ENCODE measurements at regions not wholly inside any gene's neighbourhood (a gene's known extent, or its start where the extent isn't known, plus 50 kb on each side); places are given as distances from the start of the nearest gene placed in this dataset.
A peak's percentile ranks its signal among the peaks of the same experiment; 100 is the strongest.
"Not testable (repeated sequence)": the region's sequence is repeated elsewhere in the genome, so short reads cannot be mapped to it uniquely, and the experiment has no call there.

GRCh38 chr4:8972635-8973034, 101.0 kb upstream of the HMX1 start:
- DNase-seq (ENCODE audit: low spot score) = not testable (repeated sequence)

- not testable (repeated sequence) for DNase-seq (ENCODE audit: low spot score)
Measured at GRCh38 chr4:8965896-8966295, 94.3 kb upstream of the HMX1 start.

- not testable (repeated sequence) for DNase-seq (ENCODE audit: low spot score)
Measured at GRCh38 chr4:8964201-8964788, 92.7 kb upstream of the HMX1 start.

- DNase-seq (ENCODE audit: low spot score) = not testable (repeated sequence)
Measured at GRCh38 chr4:8963533-8963932, 91.9 kb upstream of the HMX1 start.

DNA sequence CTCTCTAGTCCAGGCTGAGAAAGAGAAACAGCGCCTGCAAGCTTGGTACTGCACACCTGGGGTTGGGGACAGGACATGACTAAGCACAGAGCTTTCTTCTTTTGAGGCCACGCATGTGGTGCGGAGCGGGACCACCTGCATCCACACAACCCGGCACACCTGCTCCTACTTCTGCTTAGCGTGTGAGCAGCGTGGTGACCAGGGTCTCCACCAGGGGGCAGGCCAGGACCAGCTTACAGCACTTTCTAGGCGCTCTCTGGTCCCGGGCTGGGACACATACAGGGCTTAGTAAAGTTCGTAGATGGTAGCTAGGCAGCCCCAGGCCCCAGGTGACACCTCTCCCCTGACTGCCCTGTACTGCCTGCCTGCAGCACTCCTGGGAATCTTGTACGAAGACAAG, 89.7 kb upstream of the HMX1 start:
- DNase-seq (ENCODE audit: low spot score) = not testable (repeated sequence)

DNA sequence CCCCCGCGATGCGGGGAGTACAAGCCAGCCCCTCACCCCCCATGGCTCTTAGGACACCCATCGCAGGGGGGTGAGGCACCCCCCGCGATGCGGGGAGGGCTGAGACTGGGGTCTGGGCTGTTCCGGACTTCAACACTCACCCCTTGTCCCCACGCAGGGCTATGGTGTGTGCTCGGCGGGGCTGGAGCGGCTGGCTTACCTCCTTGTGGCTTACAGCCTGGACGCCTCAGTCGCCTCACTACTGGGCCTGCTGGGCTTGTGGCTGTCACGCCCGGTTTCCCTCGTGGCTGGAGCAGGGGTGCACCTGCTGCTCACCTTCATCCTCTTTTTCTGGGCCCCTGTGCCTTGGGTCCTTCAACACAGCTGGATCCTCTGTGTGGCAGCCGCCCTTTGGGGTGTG, 87.8 kb upstream of the HMX1 start:
- not testable (repeated sequence) for DNase-seq (ENCODE audit: low spot score)

GRCh38 chr4:8954001-8954400, 82.4 kb upstream of the HMX1 start:
- DNase-seq (ENCODE audit: low spot score) = not testable (repeated sequence)

GRCh38 chr4:8952791-8953190, 81.2 kb upstream of the HMX1 start:
- not testable (repeated sequence) for DNase-seq (ENCODE audit: low spot score)

- peak; percentile 53 for DNase-seq (ENCODE audit: low spot score)
Measured at GRCh38 chr4:8952109-8952508, 80.5 kb upstream of the HMX1 start.

DNA sequence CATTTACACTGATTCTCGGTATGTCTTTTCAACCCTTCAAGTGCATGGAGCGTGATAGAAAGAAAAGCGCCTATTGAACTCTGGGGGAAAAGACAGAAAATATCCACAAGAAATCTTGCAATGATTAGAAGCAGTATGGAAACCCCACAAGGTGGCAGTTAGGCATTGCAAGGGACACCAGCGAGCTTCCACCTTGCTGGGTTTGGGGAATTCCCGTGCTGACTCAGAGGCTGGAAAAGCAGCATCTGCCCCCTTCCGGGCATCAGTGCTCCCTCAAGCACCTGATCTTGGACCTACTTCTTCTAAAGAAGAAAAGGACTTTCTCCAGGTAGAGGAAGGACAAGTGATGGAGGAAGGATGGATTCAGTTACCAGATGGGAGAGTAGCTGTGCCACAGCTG, 73.9 kb upstream of the HMX1 start:
- not testable (repeated sequence) for DNase-seq (ENCODE audit: low spot score)

- not testable (repeated sequence) for DNase-seq (ENCODE audit: low spot score)
Measured at GRCh38 chr4:8943367-8943766, 71.7 kb upstream of the HMX1 start.

- not testable (repeated sequence) for DNase-seq (ENCODE audit: low spot score)
Measured at GRCh38 chr4:8942088-8942487, 70.4 kb upstream of the HMX1 start.

GRCh38 chr4:8941492-8941805, 69.8 kb upstream of the HMX1 start:
- DNase-seq (ENCODE audit: low spot score) = not testable (repeated sequence)

- DNase-seq (ENCODE audit: low spot score) = no peak
Measured at GRCh38 chr4:8940792-8941491, 69.3 kb upstream of the HMX1 start.

DNA sequence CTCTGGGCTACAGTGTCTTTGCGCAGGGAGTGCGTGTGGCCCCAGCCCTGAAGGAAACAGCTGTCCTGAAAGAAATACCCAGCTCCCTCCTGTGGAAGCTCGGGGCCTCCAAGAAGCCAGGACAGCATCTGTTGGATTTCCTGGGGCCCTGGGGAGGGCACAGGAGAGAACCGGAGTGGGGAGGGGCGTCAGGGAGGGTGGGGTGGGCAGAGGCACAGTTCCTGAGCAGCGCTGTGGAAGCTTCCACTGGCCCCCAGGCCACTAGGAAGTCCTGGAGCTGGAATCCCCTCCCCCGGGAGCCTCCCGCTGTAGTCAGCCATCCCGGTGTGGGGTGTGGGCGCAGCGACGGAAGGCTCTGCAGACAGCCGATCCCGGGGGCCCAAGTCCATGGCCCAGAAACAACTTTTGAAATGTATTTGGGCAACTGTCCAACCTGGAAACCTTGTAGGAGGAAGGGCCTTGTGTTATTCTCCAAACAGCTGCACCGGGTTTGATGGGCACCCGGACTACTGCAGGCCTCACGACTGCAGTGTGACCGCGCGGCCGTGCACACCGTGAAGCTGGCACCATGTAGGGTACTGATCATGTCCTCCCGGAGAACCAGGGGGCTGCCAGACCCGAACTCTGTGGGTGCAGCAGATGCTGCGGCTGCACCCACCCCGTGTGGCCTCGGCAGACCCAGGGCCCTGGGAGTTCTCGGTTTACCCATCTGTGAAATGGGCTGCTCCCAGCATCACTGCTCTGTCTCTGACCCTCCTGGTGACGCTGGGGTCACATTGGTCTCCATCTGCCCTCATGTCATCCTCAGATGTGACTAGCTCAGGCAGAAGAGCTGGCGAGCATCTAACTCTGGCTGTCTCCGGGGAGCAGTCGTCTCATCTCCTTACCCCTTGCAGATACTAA, 68.5 kb upstream of the HMX1 start:
- DNase-seq (ENCODE audit: low spot score) = no peak

GRCh38 chr4:8939160-8939839, 67.7 kb upstream of the HMX1 start:
- no peak for DNase-seq (ENCODE audit: low spot score)

DNA sequence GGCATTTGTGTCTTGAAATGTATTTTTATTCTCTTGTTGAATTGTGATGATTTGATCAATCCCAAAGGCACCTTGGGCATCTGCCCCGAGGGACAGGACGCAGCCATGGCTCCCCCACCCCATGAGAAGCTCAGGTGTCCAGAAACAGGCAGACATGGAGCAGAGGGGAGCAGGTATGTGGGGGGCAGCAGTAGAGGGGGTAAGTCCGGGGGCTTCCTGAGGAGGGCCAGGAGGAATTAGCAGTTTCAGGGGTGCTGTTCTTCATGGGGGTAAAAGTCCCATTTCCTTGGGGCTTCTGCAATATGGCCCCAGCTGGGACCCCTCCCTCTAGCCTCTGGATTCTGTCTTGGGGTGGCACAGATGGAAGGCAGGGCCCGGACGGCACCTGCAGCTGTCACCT, 67.0 kb upstream of the HMX1 start:
- DNase-seq (ENCODE audit: low spot score) = no peak

DNA sequence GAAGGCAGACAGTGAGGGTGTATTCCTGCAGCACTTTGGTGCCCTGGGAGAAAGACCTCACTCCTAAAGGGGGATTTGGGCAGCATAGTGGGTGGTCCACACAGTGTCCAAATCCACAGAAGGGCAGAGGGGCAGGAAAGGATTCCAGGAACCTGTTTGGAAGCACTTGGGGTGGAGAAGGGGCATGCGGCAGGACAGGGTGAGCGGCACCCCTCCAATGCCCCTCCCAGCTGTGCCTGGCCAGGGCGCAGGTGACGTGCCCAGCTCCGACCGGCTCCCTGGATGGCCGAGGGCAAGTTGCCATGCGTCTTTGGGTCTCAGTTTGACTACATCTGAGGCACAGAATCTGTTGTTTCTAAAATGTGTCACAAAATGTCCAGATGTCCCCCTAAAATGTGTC, 66.5 kb upstream of the HMX1 start:
- DNase-seq (ENCODE audit: low spot score) = no peak

DNA sequence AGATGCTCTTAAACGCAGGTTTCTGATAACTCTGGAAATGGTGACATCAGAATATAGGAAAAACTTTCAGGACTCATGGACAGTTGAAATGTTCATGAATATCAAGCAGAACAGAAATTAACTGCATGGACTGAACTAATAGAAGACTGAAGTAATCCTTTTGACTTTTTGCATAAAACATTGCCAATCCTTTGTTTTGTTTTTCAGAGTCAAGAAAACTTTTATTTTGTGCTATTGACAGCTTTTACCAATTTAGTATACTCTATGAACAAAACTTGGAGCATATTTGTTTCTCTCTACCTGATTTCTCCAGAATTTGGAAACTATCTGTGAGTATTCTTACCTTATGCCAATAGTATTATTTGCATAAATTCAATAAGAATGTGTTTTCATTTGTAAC, 61.2 kb upstream of the HMX1 start:
- DNase-seq (ENCODE audit: low spot score) = no peak

DNA sequence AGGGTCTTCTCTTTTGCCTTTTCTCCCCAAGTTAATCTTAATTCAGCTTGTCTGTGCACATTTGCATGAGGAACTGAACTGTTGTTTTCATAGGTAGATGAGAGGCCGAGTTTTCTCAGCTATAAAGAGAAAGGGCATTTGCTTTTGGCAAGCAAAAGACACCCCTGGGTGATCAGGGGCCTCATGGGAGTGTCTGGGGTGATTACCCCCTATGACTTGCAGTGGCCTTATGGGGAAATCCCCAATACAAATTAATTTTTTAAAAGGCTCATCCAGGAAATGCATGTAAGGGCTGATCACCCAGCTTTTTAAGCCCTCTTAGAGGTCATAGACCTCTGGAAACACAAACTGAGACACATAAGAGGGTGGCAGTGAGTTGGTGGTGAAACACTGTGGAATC, 56.4 kb upstream of the HMX1 start:
- DNase-seq (ENCODE audit: low spot score) = no peak

DNA sequence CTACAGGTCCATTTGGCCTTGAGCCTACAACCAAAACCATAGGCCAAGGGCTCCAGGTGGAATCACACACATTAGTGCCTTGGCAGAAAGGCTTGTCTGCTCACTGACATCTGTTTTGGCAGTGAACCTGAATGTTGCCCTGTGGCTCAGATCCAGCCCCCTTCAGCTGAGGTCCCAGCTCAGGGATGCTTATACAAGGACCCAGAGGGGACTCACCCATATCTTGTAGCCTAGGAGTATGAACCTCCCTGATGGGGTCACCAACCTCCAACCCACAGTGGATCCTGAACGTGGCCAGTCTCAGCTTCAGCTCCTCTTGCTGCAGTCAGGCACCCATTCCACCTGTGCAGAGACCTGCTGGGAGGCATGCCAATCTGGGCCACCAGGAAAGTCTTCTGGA, 50.8 kb upstream of the HMX1 start:
- no peak for DNase-seq (ENCODE audit: low spot score)

GRCh38 chr4:8921465-8921864, 49.8 kb upstream of the HMX1 start:
- DNase-seq (ENCODE audit: low spot score) = no peak

All from H4 (cell line).